K562 (cell line): ENCODE measurements at regions not wholly inside any gene's neighbourhood (a gene's known extent, or its start where the extent isn't known, plus 50 kb on each side); places are given as distances from the start of the nearest gene placed in this dataset.

Source experiments
- ATAC-seq: fragments of 200-7000 bp; cut with Tn5 transposase; 3 replicates; pipeline ENCODE4 v1.9.1; 2020; ENCODE audit warnings: moderate library complexity
- BruUV-seq: library from RNA; stranded (reverse); fragments of 400-500 nt; replicated peaks from 2 replicates; lab custom pipeline; 2021; lab: Mats Ljungman, UMichigan
- CTCF ChIA-PET: fragments of 300-600 bp; formaldehyde crosslinking; extraction: SDS; loops from one replicate; lab custom pipeline; 2021; ENCODE audit warnings: low intra/inter-chr PET ratio; lab: Yijun Ruan, JAX
- POLR2A ChIA-PET: fragments of 300-600, 350-650 bp; sonication (Branson Sonifier 250); formaldehyde crosslinking; extraction: SDS; loops from one replicate; lab custom pipeline; 2021; ENCODE audit warnings: antibody characterized with exemption, inconsistent platforms; lab: Yijun Ruan, JAX
- DNase-seq, 4 experiments: peaks; one replicate each; pipeline versions ENCODE4 v3.0.0 to v3.0.0-alpha.2; 2011 to 2018; ENCODE audit warnings: low spot score in 3 of 4, mixed read lengths in 3 of 4; ENCODE audit errors: extremely low read depth in 1 of 4
- FAIRE-seq: peaks from 2 replicates; lab custom pipeline; 2011; peaks lifted over from hg19 to GRCh38; lab: Jason Lieb, UNC
- H2AFZ ChIP-seq: 2 replicates; pipeline ENCODE4 v1.6.0; 2011; ENCODE audit warnings: low read depth, low read length, control low read depth, inconsistent platforms
- H3K27ac ChIP-seq: fragments of 200-600 bp; 3 replicates; pipeline ENCODE4 v1.8.0; 2011; ENCODE audit warnings: low read depth, mild to moderate bottlenecking, control low read depth, inconsistent platforms, low read length, moderate library complexity, mixed read lengths; ENCODE audit errors: extremely low read depth
- H3K27me3 ChIP-seq, 2 experiments: fragments of 300-600 bp in 1 of 2; 2 replicates in 1 of 2; 3 replicates in 1 of 2; pipeline versions ENCODE4 v1.6.0 to v1.8.0; 2011; ENCODE audit warnings: inconsistent platforms in 2 of 2, low read length in 2 of 2, mild to moderate bottlenecking in 1 of 2, mixed read lengths in 1 of 2, moderate library complexity in 1 of 2; ENCODE audit not compliant: control insufficient read depth in 2 of 2, insufficient read depth in 2 of 2
- H3K36me3 ChIP-seq: fragments of 300-600 bp; 3 replicates; pipeline ENCODE4 v1.8.0; 2011; ENCODE audit warnings: mild to moderate bottlenecking, low read length, inconsistent platforms; ENCODE audit not compliant: control insufficient read depth, insufficient read depth
- H3K4me1 ChIP-seq, 2 experiments: fragments of 200-600 bp in 1 of 2; replicated peaks in 1 of 2; 2 replicates in 1 of 2; 3 replicates in 1 of 2; pipeline versions ENCODE4 v1.5.1 to v1.8.0; 2011; ENCODE audit warnings: inconsistent platforms in 2 of 2, low read length in 2 of 2, mild to moderate bottlenecking in 1 of 2, mixed read lengths in 1 of 2, moderate library complexity in 1 of 2; ENCODE audit not compliant: control insufficient read depth in 2 of 2, insufficient read depth in 2 of 2
- H3K4me2 ChIP-seq: 2 replicates; pipeline ENCODE4 v1.6.1; 2011; ENCODE audit warnings: low read length, control low read depth, inconsistent platforms, mixed read lengths; ENCODE audit not compliant: insufficient read depth
- H3K4me3 ChIP-seq: fragments of 200-600 bp; sonication (generic), shearing (Covaris generic); 2 replicates; pipeline ENCODE4 v1.5.1; 2016; ENCODE audit warnings: control low read depth, inconsistent platforms
- H3K79me2 ChIP-seq: fragments of 200-600 bp; 3 replicates; pipeline ENCODE4 v1.8.0; 2011; ENCODE audit warnings: low read length, inconsistent platforms; ENCODE audit not compliant: control insufficient read depth, insufficient read depth
- H3K9ac ChIP-seq, 2 experiments: 2 replicates each; pipeline versions ENCODE4 v1.6.0 to v1.6.1; 2011; ENCODE audit warnings: low read depth in 2 of 2, low read length in 2 of 2, control low read depth in 1 of 2, inconsistent platforms in 1 of 2, mild to moderate bottlenecking in 1 of 2, mixed read lengths in 1 of 2; ENCODE audit not compliant: insufficient read depth in 1 of 2
- H3K9me1 ChIP-seq: one replicate; pipeline ENCODE4 v1.6.0; 2011; ENCODE audit warnings: inconsistent platforms, mild to moderate bottlenecking, low read length, moderate library complexity; ENCODE audit not compliant: control insufficient read depth, insufficient read depth
- H3K9me3 ChIP-seq: replicated peaks from 2 replicates; pipeline ENCODE4 v1.5.1; 2011; ENCODE audit warnings: low read depth, low read length, inconsistent platforms; ENCODE audit not compliant: control insufficient read depth, insufficient read depth
- H4K20me1 ChIP-seq: replicated peaks from 2 replicates; pipeline ENCODE4 v1.6.1; 2011; ENCODE audit warnings: low read length, inconsistent platforms, mixed read lengths; ENCODE audit not compliant: control insufficient read depth, insufficient read depth
- CXXC5 ChIP-seq: fragments of 250-450 bp; sonication (Bioruptor Pico); IDR thresholded peaks from 2 replicates; pipeline ENCODE4 v1.8.0; 2022; ENCODE audit warnings: inconsistent platforms, mild to moderate bottlenecking, moderate library complexity
- KDM2B ChIP-seq: fragments of 250-450 bp; sonication (Bioruptor Pico); IDR thresholded peaks from 2 replicates; pipeline ENCODE4 v1.8.0; 2021; ENCODE audit warnings: mild to moderate bottlenecking, moderate library complexity
- NUFIP1 ChIP-seq: fragments of 450-650 bp; IDR thresholded peaks from 2 replicates; pipeline ENCODE4 v1.6.1; 2018; ENCODE audit not compliant: partially characterized antibody
- WGBS: fragments of 100-300 bp; shearing (Covaris generic); methylation state at CpG from one replicate; pipeline ENCODE4 v1.1.6; 2016; ENCODE audit warnings: low coverage, mixed read lengths; ENCODE audit not compliant: insufficient coverage; ENCODE audit errors: missing lambda C conversion rate; 5-methylcytosine and 5-hydroxymethylcytosine counted together
- in situ Hi-C: fragments of 300-500 bp; cut with MboI; formaldehyde crosslinking; loops from 4 replicates; pipeline ENCODE4 v1.15.0; 2018; ENCODE audit warnings: inconsistent platforms, mixed read lengths
- intact Hi-C: fragments of 100-400 bp; cut with micrococcal nuclease; formaldehyde crosslinking; loops from 2 replicates; pipeline ENCODE4 v1.14.2; 2022
- TF ChIP-seq, protein P1 (sequence below), 2 experiments: fragments of 200-800 bp in 1 of 2; sonication (Bioruptor generic) in 1 of 2; sonication (generic) in 1 of 2; formaldehyde crosslinking in 1 of 2; IDR thresholded peaks in 1 of 2; conservative IDR thresholded peaks in 1 of 2; 2 replicates each; pipeline versions ENCODE4 v1.5.0 to v1.6.1; 2016 to 2020; ENCODE audit warnings: missing compliant biosample characterization in 1 of 2, missing genetic modification characterization in 1 of 2, missing genetic modification reagents in 1 of 2
- TF ChIP-seq, protein P2 (sequence below), 2 experiments: fragments of 150-350 bp in 1 of 2; IDR thresholded peaks; 2 replicates each; pipeline ENCODE4 v1.6.1; 2012 to 2016; ENCODE audit warnings: low read depth in 2 of 2, low read length in 2 of 2, mild to moderate bottlenecking in 1 of 2, moderate library complexity in 1 of 2
- TF ChIP-seq, protein P3 (sequence below): fragments of 450-650 bp; IDR thresholded peaks from 2 replicates; pipeline ENCODE4 v1.6.1; 2017; ENCODE audit warnings: mild to moderate bottlenecking, moderate library complexity
- TF ChIP-seq, protein P4 (sequence below): fragments of 450-650 bp; formaldehyde crosslinking; IDR thresholded peaks from 2 replicates; pipeline ENCODE4 v1.4.0; 2022; ENCODE audit warnings: missing genetic modification characterization
- TF ChIP-seq, protein P5 (sequence below): IDR thresholded peaks from 2 replicates; pipeline ENCODE4 v1.6.1; 2012; ENCODE audit warnings: low read depth, low read length, improper control_type of control experiment, borderline replicate concordance

DNA sequence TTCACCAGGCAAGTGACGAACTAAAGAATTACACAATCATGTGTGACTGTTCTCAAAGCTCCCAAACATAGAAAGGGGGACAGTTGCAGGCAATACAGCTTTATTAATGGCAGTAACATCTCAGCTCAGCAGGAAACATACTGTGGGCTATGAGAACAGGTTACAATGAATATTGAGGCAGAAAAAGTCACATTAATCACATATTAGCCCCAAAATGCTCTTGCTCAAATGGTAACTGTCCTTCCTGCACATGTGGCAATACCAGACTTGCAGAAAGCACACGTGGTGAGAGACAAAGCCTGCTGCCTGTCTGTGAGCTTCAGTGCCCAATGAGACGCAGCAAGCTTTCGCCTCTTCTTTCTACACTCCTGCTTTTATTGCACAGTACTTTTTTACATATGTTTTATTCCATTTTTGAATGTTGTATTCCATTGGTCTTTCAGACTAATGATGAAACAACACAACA lies 104.9 kb upstream of the ACBD5 start (continued):
- TF ChIP-seq, protein P1, sequence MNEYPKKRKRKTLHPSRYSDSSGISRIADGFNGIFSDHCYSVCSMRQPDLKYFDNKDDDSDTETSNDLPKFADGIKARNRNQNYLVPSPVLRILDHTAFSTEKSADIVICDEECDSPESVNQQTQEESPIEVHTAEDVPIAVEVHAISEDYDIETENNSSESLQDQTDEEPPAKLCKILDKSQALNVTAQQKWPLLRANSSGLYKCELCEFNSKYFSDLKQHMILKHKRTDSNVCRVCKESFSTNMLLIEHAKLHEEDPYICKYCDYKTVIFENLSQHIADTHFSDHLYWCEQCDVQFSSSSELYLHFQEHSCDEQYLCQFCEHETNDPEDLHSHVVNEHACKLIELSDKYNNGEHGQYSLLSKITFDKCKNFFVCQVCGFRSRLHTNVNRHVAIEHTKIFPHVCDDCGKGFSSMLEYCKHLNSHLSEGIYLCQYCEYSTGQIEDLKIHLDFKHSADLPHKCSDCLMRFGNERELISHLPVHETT (CRISPR knock-in tag; conservative IDR thresholded peaks at IDR 0.05 in 1 of 2, IDR thresholded peaks at IDR 0.05 in 1 of 2): no peak

DNA sequence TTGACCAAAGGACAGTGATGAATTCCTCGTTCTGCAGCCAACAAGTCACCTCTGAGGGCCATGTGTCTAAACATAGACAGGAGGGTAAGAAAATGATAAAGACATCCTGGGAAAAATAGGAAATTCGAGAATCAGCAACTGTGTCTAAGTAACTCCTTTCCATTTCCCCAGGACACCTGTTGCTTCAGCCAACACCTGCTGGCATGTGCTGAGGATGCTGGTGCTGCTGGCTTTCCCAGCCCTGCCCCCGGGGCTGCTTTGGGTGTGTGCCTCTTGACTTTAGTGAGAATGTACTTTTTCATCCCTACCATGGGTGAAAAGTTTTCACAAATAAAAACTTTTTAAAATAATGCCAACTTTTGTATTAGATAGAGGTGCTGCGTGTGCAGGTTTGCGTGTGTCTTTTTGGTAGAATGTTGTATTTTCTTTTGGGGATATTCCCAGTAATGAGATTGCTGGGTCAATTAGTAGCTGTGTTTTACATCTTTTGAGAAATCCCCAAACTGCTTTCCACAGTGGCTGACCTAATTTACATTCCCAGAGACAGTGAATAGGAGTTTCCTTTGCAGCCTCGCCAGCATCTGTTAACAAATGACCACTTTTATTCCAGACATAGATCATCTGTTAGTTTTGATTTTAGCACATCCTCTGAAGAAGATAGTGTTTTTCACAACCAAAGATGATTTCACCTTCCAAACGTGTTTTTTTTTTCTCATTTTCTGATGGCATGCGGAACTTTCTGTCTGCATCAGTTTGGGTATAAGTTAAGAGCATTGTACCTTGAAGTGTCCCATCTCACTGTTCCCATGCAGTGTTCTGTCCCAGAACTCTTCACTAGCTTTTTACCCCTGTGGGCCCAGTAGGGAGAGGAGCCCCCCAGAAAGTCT lies 104.2 kb upstream of the ACBD5 start:
- Histone ChIP-seq H3K27ac (no peak overlapping the region), H3K36me3 (no peaks in the 10 kb centered on the region), H3K4me3 (no peak overlapping the region), H3K9me1 (no peaks in the 10 kb centered on the region), H3K79me2 (no peaks in the 10 kb centered on the region), H3K9me3 (no peaks in the 10 kb centered on the region), H3K4me1 (peaks cover 0 to under 1% of the 10 kb centered on the region in 2 experiments; a peak in 1 of 5 replicates), H2AFZ (no peak overlapping the region), H3K4me2 (no peak overlapping the region), H3K9ac (no peak overlapping the region), H4K20me1 (no peaks in the 10 kb centered on the region), H3K27me3 (peaks cover 3% of the 10 kb centered on the region in 2 experiments; a peak in 4 of 5 replicates)
- 3% methylated on average over 8 of the region's 8 CpGs for WGBS
- no peak for ATAC-seq
- ChIA-PET POLR2A (no interaction called here), CTCF (no interaction called here)
- no peak for FAIRE-seq
- DNase-seq: no peak
- in situ Hi-C loops: no loop called here
- intact Hi-C loops: loop anchor here (10.0 kb wide), 1 partner anchor 720 kb away; no protein-coding TSS in a partner anchor
- no TSS peak for BruUV-seq
- no peak for TF ChIP-seq CXXC5 (CRISPR knock-in tag)
- TF ChIP-seq, protein P2, sequence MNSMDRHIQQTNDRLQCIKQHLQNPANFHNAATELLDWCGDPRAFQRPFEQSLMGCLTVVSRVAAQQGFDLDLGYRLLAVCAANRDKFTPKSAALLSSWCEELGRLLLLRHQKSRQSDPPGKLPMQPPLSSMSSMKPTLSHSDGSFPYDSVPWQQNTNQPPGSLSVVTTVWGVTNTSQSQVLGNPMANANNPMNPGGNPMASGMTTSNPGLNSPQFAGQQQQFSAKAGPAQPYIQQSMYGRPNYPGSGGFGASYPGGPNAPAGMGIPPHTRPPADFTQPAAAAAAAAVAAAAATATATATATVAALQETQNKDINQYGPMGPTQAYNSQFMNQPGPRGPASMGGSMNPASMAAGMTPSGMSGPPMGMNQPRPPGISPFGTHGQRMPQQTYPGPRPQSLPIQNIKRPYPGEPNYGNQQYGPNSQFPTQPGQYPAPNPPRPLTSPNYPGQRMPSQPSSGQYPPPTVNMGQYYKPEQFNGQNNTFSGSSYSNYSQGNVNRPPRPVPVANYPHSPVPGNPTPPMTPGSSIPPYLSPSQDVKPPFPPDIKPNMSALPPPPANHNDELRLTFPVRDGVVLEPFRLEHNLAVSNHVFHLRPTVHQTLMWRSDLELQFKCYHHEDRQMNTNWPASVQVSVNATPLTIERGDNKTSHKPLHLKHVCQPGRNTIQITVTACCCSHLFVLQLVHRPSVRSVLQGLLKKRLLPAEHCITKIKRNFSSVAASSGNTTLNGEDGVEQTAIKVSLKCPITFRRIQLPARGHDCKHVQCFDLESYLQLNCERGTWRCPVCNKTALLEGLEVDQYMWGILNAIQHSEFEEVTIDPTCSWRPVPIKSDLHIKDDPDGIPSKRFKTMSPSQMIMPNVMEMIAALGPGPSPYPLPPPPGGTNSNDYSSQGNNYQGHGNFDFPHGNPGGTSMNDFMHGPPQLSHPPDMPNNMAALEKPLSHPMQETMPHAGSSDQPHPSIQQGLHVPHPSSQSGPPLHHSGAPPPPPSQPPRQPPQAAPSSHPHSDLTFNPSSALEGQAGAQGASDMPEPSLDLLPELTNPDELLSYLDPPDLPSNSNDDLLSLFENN (IDR thresholded peaks at IDR 0.05; ENCODE audit: low read depth in 2 of 2, low read length in 2 of 2): no peak
- TF ChIP-seq NUFIP1: no peak
- TF ChIP-seq, protein P3, sequence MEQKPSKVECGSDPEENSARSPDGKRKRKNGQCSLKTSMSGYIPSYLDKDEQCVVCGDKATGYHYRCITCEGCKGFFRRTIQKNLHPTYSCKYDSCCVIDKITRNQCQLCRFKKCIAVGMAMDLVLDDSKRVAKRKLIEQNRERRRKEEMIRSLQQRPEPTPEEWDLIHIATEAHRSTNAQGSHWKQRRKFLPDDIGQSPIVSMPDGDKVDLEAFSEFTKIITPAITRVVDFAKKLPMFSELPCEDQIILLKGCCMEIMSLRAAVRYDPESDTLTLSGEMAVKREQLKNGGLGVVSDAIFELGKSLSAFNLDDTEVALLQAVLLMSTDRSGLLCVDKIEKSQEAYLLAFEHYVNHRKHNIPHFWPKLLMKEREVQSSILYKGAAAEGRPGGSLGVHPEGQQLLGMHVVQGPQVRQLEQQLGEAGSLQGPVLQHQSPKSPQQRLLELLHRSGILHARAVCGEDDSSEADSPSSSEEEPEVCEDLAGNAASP: no peak
- TF ChIP-seq, protein P4, sequence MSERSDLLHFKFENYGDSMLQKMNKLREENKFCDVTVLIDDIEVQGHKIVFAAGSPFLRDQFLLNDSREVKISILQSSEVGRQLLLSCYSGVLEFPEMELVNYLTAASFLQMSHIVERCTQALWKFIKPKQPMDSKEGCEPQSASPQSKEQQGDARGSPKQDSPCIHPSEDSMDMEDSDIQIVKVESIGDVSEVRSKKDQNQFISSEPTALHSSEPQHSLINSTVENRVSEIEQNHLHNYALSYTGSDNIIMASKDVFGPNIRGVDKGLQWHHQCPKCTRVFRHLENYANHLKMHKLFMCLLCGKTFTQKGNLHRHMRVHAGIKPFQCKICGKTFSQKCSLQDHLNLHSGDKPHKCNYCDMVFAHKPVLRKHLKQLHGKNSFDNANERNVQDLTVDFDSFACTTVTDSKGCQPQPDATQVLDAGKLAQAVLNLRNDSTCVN (CRISPR knock-in tag): no peak
- TF ChIP-seq, protein P5, sequence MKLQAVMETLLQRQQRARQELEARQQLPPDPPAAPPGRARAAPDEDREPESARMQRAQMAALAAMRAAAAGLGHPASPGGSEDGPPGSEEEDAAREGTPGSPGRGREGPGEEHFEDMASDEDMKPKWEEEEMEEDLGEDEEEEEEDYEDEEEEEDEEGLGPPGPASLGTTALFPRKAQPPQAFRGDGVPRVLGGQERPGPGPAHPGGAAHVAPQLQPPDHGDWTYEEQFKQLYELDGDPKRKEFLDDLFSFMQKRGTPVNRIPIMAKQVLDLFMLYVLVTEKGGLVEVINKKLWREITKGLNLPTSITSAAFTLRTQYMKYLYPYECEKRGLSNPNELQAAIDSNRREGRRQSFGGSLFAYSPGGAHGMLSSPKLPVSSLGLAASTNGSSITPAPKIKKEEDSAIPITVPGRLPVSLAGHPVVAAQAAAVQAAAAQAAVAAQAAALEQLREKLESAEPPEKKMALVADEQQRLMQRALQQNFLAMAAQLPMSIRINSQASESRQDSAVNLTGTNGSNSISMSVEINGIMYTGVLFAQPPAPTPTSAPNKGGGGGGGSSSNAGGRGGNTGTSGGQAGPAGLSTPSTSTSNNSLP: no peak
- TF ChIP-seq KDM2B (CRISPR knock-in tag): no peak
